B cell (primary cell): ENCODE measurements at regions not wholly inside any gene's neighbourhood (a gene's known extent, or its start where the extent isn't known, plus 50 kb on each side); places are given as distances from the start of the nearest gene placed in this dataset.

Source experiments
- ATAC-seq: fragments of 200-7000 bp; cut with Tn5 transposase; one replicate; pipeline ENCODE4 v1.10.0; 2021; ENCODE audit warnings: low read depth, mild to moderate bottlenecking, moderate number of reproducible peaks, moderate library complexity
- CTCF ChIA-PET: fragments of 350-600 bp; sonication (Branson Sonifier 250); formaldehyde crosslinking; loops from one replicate; lab custom pipeline; 2021; ENCODE audit warnings: antibody characterized with exemption, inconsistent platforms; lab: Charles Lee
- POLR2A ChIA-PET: fragments of 350-600 bp; sonication (Branson Sonifier 250); formaldehyde crosslinking; loops from one replicate; lab custom pipeline; 2021; ENCODE audit warnings: antibody characterized with exemption; lab: Charles Lee
- DNase-seq: peaks from one replicate; pipeline ENCODE4 v3.0.0; 2013
- H2AFZ ChIP-seq: 2 replicates; pipeline ENCODE4 v1.6.1; 2012; ENCODE audit warnings: mild to moderate bottlenecking, low read depth, low read length; ENCODE audit not compliant: insufficient read depth, poor library complexity, severe bottlenecking
- H3K27ac ChIP-seq, 2 donors: 1 replicate in 1 of 2; 2 replicates in 1 of 2; pipeline ENCODE4 v1.5.1; 2012 to 2013; ENCODE audit warnings: low read length in 2 of 2, mild to moderate bottlenecking in 2 of 2, moderate library complexity in 1 of 2
- H3K27me3 ChIP-seq, 4 experiments: fragments of 200-600 bp in 1 of 4; sonication (generic) in 1 of 4; replicated peaks in 1 of 4; 1 replicate in 2 of 4; 2 replicates in 2 of 4; pipeline versions ENCODE4 v1.6.1 to v1.7.0; 2013 to 2016; ENCODE audit warnings: low read length in 3 of 4, mild to moderate bottlenecking in 2 of 4, mixed read lengths in 1 of 4, moderate library complexity in 1 of 4; ENCODE audit not compliant: insufficient read depth in 4 of 4, control insufficient read depth in 3 of 4; ENCODE audit errors: control extremely low read depth in 1 of 4
- H3K36me3 ChIP-seq, 2 experiments: replicated peaks in 1 of 2; 1 replicate in 1 of 2; 2 replicates in 1 of 2; pipeline versions ENCODE4 v1.6.1 to v1.7.1; 2013; ENCODE audit warnings: low read length in 1 of 2; ENCODE audit not compliant: insufficient read depth in 2 of 2, control insufficient read depth in 1 of 2; ENCODE audit errors: control extremely low read depth in 1 of 2, extremely low read depth in 1 of 2
- H3K4me1 ChIP-seq, 2 donors: fragments of 200-600 bp in 1 of 2; sonication (generic) in 1 of 2; 1 replicate in 1 of 2; 2 replicates in 1 of 2; pipeline versions ENCODE4 v1.5.1 to v1.6.1; 2013 to 2017; ENCODE audit warnings: low read length in 2 of 2; ENCODE audit not compliant: control insufficient read depth in 2 of 2, insufficient read depth in 2 of 2
- H3K4me2 ChIP-seq: replicated peaks from 2 replicates; pipeline ENCODE3; 2012; ENCODE audit warnings: mild to moderate bottlenecking, low read depth, low read length; ENCODE audit not compliant: poor library complexity, severe bottlenecking
- H3K4me3 ChIP-seq, 5 experiments: fragments of 200-600 bp in 1 of 5; sonication (generic) in 1 of 5; 1 replicate in 3 of 5; 2 replicates in 2 of 5; pipeline versions ENCODE4 v1.5.1 to v1.7.0; 2011 to 2016; ENCODE audit warnings: low read length in 4 of 5, mild to moderate bottlenecking in 4 of 5, low read depth in 2 of 5, control low read depth in 1 of 5, moderate library complexity in 1 of 5; ENCODE audit not compliant: insufficient read depth in 1 of 5; ENCODE audit errors: control extremely low read depth in 1 of 5, extremely low read depth in 1 of 5
- H3K79me2 ChIP-seq: fragments of 200-600 bp; sonication (generic); one replicate; pipeline ENCODE4 v1.6.0; 2016; ENCODE audit warnings: low read length; ENCODE audit not compliant: control insufficient read depth, insufficient read depth
- H3K9ac ChIP-seq: fragments of 200-600 bp; sonication (generic); 2 replicates; pipeline ENCODE4 v1.6.1; 2017; ENCODE audit warnings: mild to moderate bottlenecking, low read length, moderate library complexity
- H3K9me3 ChIP-seq, 3 donors: one replicate each; pipeline versions ENCODE4 v1.6.1 to v1.7.1; 2013; ENCODE audit warnings: low read length in 2 of 3; ENCODE audit not compliant: control insufficient read depth in 2 of 3, insufficient read depth in 1 of 3; ENCODE audit errors: control extremely low read depth in 1 of 3
- H4K20me1 ChIP-seq: 2 replicates; pipeline ENCODE4 v1.6.0; 2012; ENCODE audit warnings: mild to moderate bottlenecking, low read length; ENCODE audit not compliant: insufficient read depth, control insufficient read depth, poor library complexity, severe bottlenecking
- H3K27ac Mint-ChIP-seq: one replicate; pipeline ENCODE4 v1.8.0; 2021; ENCODE audit warnings: mixed read lengths
- H3K27me3 Mint-ChIP-seq: one replicate; pipeline ENCODE4 v1.8.0; 2021; ENCODE audit warnings: mixed read lengths
- H3K4me1 Mint-ChIP-seq: one replicate; pipeline ENCODE4 v1.8.0; 2021; ENCODE audit warnings: mixed read lengths
- H3K4me3 Mint-ChIP-seq: one replicate; pipeline ENCODE4 v1.8.0; 2021; ENCODE audit warnings: mixed read lengths
- H3K9me3 Mint-ChIP-seq: one replicate; pipeline ENCODE4 v1.8.0; 2022; ENCODE audit warnings: mixed read lengths; ENCODE audit not compliant: insufficient read depth
- CTCF ChIP-seq: fragments of 200-600 bp; IDR thresholded peaks from one replicate; pipeline ENCODE4 v1.8.0; 2022; ENCODE audit warnings: antibody characterized with exemption, mild to moderate bottlenecking
- EZH2 ChIP-seq: IDR thresholded peaks from 2 replicates; pipeline ENCODE4 v1.6.1; 2012; ENCODE audit warnings: borderline replicate concordance, low read depth, mild to moderate bottlenecking, moderate library complexity, low read length; ENCODE audit not compliant: insufficient read depth, poor library complexity, severe bottlenecking
- WGBS: methylation state at CpG from one replicate; pipeline ENCODE4 v1.1.5; 2013; ENCODE audit warnings: missing lambda C conversion rate; ENCODE audit not compliant: insufficient coverage; 5-methylcytosine and 5-hydroxymethylcytosine counted together
- intact Hi-C: fragments of 100-400 bp; cut with micrococcal nuclease; formaldehyde crosslinking; loops from one replicate; pipeline ENCODE4 v1.10.0; 2022

DNA sequence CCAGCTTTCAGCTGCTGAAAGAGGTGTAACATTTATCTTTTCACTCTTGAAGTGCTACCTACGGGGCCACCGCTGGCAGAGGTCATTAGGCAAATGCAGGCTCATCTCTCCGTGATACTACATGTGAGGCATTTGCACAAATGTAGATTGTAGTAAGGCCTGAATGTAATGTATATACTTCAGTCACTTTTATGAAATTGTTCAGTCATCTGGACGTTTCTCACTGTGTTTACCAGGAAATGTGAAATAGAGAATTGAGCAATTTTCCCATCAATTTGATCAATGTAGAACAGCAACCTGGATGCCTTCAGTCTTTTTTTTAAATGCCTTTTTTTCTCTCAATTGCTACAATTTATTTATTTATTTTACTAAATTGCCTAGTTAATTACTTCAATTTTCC lies 368.3 kb upstream of the AZI2 start:
- H4K20me1 ChIP-seq = no peaks in the 10 kb centered on the region
- CTCF ChIA-PET = no interaction called here
- H3K9ac ChIP-seq = no peak overlapping the region
- WGBS = 83% methylated on average over 1 of the region's 4 CpGs
- Mint-ChIP-seq H3K4me3 (no peak overlapping the region), H3K9me3 (no peaks in the 10 kb centered on the region), H3K27ac (no peak overlapping the region), H3K4me1 (no peaks in the 10 kb centered on the region), H3K27me3 (no peaks in the 10 kb centered on the region)
- peaks cover 0 to 4% (median 0%) of the 10 kb centered on the region in 3 donors for H3K9me3 ChIP-seq
- no peak for ATAC-seq
- TF ChIP-seq EZH2 (no peak), CTCF (no peak)
- POLR2A ChIA-PET = no interaction called here
- H3K4me3 ChIP-seq = no peak overlapping the region
- intact Hi-C loops = no loop called here
- H3K79me2 ChIP-seq = no peaks in the 10 kb centered on the region
- no peak overlapping the region for H3K27ac ChIP-seq
- no peak overlapping the region for H3K4me2 ChIP-seq
- DNase-seq = no peak
- no peak overlapping the region for H2AFZ ChIP-seq
- no peaks in the 10 kb centered on the region for H3K27me3 ChIP-seq
- H3K36me3 ChIP-seq = no peaks in the 10 kb centered on the region
- H3K4me1 ChIP-seq = no peaks in the 10 kb centered on the region

GRCh38 chr3:28718074-28718849 lies 369.6 kb upstream of the AZI2 start:
- H3K79me2 ChIP-seq = no peaks in the 10 kb centered on the region
- Mint-ChIP-seq H3K27me3 (no peaks in the 10 kb centered on the region), H3K4me1 (no peaks in the 10 kb centered on the region), H3K27ac (no peak overlapping the region), H3K4me3 (no peak overlapping the region), H3K9me3 (no peaks in the 10 kb centered on the region)
- H2AFZ ChIP-seq = no peak overlapping the region
- DNase-seq = no peak
- H3K9ac ChIP-seq = no peak overlapping the region
- H3K4me3 ChIP-seq = no peak overlapping the region
- no peak for ATAC-seq
- no peaks in the 10 kb centered on the region for H3K4me1 ChIP-seq
- intact Hi-C loops = no loop called here
- POLR2A ChIA-PET = no interaction called here
- peaks cover 0 to 4% (median 0%) of the 10 kb centered on the region in 3 donors for H3K9me3 ChIP-seq
- no peak overlapping the region for H3K27ac ChIP-seq
- H3K36me3 ChIP-seq = no peaks in the 10 kb centered on the region
- TF ChIP-seq EZH2 (no peak), CTCF (no peak)
- no peaks in the 10 kb centered on the region for H4K20me1 ChIP-seq
- CTCF ChIA-PET = no interaction called here
- H3K4me2 ChIP-seq = no peak overlapping the region
- no peaks in the 10 kb centered on the region for H3K27me3 ChIP-seq
- WGBS = 86% methylated on average over 3 of the region's 4 CpGs
